ENCODE measurements at regions not wholly inside any gene's neighbourhood (a gene's known extent, or its start where the extent isn't known, plus 50 kb on each side); places are given as distances from the start of the nearest gene placed in this dataset.
"Not testable (repeated sequence)": the region's sequence is repeated elsewhere in the genome, so short reads cannot be mapped to it uniquely, and the experiment has no call there.

DNA sequence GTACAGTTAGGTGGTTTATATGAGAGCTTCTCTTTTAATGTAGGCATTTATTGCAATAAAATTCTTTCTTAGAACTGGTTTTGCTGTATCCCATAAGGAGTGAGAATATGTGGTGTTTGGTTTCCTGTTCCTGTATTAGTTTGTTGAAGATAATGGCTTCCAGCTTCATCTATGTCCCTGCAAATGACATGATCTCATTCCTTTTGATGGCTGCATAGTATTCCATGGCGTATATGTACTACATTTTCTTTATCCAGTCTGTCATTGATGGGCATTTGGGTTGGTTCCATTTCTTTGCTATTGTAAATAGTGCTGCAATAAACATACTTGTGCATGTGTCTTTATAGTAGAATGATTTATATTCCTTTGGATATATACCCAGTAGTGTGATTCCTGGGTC is 106.7 kb upstream of the IRS4 start:
- H3K27ac ChIP-seq (ENCODE audit: extremely low read depth, low read depth, low read length); CTCF ChIA-PET; POLR2A ChIA-PET; H3K4me3 ChIP-seq (ENCODE audit: low read depth, low read length); H3K9me3 ChIP-seq (ENCODE audit: control insufficient read depth, insufficient read depth, low read depth, low read length); H3K36me3 ChIP-seq (ENCODE audit: control insufficient read depth in 2 of 2, insufficient read depth in 1 of 2, low read length in 2 of 2); H3K4me1 ChIP-seq (ENCODE audit: control insufficient read depth, insufficient read depth, low read length): not testable (repeated sequence)
- peak; percentile 91 for TF ChIP-seq ZNF146 (tag by site-specific recombination; IDR thresholded peaks at IDR 0.05)

GRCh38 chrX:108833993-108834392 is 97.6 kb upstream of the IRS4 start:
- no peak overlapping the region for H3K4me3 ChIP-seq (ENCODE audit: low read depth, low read length)
- no peaks in the 10 kb centered on the region for H3K4me1 ChIP-seq (ENCODE audit: control insufficient read depth, insufficient read depth, low read length)
- no peak overlapping the region for H3K27ac ChIP-seq (ENCODE audit: extremely low read depth, low read depth, low read length)
- no peaks in the 10 kb centered on the region for H3K9me3 ChIP-seq (ENCODE audit: control insufficient read depth, insufficient read depth, low read depth, low read length)
- H3K36me3 ChIP-seq (ENCODE audit: control insufficient read depth in 2 of 2, insufficient read depth in 1 of 2, low read length in 2 of 2), result no peaks in the 10 kb centered on the region
- ChIA-PET POLR2A (no interaction called here), CTCF (no interaction called here)
- TF ChIP-seq FEZF1 (tag by site-specific recombination; IDR thresholded peaks at IDR 0.05) (peak; percentile 80), ZNF585B (tag by site-specific recombination; IDR thresholded peaks at IDR 0.05) (no peak)
- TF ChIP-seq, protein P1, sequence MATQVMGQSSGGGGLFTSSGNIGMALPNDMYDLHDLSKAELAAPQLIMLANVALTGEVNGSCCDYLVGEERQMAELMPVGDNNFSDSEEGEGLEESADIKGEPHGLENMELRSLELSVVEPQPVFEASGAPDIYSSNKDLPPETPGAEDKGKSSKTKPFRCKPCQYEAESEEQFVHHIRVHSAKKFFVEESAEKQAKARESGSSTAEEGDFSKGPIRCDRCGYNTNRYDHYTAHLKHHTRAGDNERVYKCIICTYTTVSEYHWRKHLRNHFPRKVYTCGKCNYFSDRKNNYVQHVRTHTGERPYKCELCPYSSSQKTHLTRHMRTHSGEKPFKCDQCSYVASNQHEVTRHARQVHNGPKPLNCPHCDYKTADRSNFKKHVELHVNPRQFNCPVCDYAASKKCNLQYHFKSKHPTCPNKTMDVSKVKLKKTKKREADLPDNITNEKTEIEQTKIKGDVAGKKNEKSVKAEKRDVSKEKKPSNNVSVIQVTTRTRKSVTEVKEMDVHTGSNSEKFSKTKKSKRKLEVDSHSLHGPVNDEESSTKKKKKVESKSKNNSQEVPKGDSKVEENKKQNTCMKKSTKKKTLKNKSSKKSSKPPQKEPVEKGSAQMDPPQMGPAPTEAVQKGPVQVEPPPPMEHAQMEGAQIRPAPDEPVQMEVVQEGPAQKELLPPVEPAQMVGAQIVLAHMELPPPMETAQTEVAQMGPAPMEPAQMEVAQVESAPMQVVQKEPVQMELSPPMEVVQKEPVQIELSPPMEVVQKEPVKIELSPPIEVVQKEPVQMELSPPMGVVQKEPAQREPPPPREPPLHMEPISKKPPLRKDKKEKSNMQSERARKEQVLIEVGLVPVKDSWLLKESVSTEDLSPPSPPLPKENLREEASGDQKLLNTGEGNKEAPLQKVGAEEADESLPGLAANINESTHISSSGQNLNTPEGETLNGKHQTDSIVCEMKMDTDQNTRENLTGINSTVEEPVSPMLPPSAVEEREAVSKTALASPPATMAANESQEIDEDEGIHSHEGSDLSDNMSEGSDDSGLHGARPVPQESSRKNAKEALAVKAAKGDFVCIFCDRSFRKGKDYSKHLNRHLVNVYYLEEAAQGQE (tag by site-specific recombination; IDR thresholded peaks at IDR 0.05), result no peak
- TF ChIP-seq, protein P2, sequence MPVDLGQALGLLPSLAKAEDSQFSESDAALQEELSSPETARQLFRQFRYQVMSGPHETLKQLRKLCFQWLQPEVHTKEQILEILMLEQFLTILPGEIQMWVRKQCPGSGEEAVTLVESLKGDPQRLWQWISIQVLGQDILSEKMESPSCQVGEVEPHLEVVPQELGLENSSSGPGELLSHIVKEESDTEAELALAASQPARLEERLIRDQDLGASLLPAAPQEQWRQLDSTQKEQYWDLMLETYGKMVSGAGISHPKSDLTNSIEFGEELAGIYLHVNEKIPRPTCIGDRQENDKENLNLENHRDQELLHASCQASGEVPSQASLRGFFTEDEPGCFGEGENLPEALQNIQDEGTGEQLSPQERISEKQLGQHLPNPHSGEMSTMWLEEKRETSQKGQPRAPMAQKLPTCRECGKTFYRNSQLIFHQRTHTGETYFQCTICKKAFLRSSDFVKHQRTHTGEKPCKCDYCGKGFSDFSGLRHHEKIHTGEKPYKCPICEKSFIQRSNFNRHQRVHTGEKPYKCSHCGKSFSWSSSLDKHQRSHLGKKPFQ (tag by site-specific recombination; IDR thresholded peaks at IDR 0.05), result 0 out of 2 replicates have a peak, but pooled peaks have one; percentile 25

- no peak for TF ChIP-seq GLIS2 (tag by site-specific recombination; IDR thresholded peaks at IDR 0.05)
- no peak for TF ChIP-seq ZNF37A (tag by site-specific recombination; IDR thresholded peaks at IDR 0.05)
- no peak for TF ChIP-seq ZNF16 (tag by site-specific recombination; IDR thresholded peaks at IDR 0.05; ENCODE audit: low read depth)
- TF ChIP-seq, protein P3, sequence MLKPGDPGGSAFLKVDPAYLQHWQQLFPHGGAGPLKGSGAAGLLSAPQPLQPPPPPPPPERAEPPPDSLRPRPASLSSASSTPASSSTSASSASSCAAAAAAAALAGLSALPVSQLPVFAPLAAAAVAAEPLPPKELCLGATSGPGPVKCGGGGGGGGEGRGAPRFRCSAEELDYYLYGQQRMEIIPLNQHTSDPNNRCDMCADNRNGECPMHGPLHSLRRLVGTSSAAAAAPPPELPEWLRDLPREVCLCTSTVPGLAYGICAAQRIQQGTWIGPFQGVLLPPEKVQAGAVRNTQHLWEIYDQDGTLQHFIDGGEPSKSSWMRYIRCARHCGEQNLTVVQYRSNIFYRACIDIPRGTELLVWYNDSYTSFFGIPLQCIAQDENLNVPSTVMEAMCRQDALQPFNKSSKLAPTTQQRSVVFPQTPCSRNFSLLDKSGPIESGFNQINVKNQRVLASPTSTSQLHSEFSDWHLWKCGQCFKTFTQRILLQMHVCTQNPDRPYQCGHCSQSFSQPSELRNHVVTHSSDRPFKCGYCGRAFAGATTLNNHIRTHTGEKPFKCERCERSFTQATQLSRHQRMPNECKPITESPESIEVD (tag by site-specific recombination; IDR thresholded peaks at IDR 0.05), result no peak
- no peak for TF ChIP-seq ZNF501 (tag by site-specific recombination; IDR thresholded peaks at IDR 0.05)
- CTCF ChIA-PET, result interaction anchor here (0.6 to 0.7 kb wide), 5 partner anchors 25 to 712 kb away, joined by 3 read pairs; no protein-coding TSS in a partner anchor
- no peaks in the 10 kb centered on the region for H3K36me3 ChIP-seq (ENCODE audit: control insufficient read depth in 2 of 2, insufficient read depth in 1 of 2, low read length in 2 of 2)
- POLR2A ChIA-PET, result no interaction called here
- no peaks in the 10 kb centered on the region for H3K4me1 ChIP-seq (ENCODE audit: control insufficient read depth, insufficient read depth, low read length)
- no peak overlapping the region for H3K27ac ChIP-seq (ENCODE audit: extremely low read depth, low read depth, low read length)
- H3K4me3 ChIP-seq (ENCODE audit: low read depth, low read length), result no peak overlapping the region
- H3K9me3 ChIP-seq (ENCODE audit: control insufficient read depth, insufficient read depth, low read depth, low read length), result no peaks in the 10 kb centered on the region
Observed at GRCh38 chrX:108811891-108812290, 75.5 kb upstream of the IRS4 start.

- Histone ChIP-seq H3K27ac (ENCODE audit: extremely low read depth, low read depth, low read length) (no peak overlapping the region), H3K4me1 (ENCODE audit: control insufficient read depth, insufficient read depth, low read length) (no peaks in the 10 kb centered on the region), H3K9me3 (ENCODE audit: control insufficient read depth, insufficient read depth, low read depth, low read length) (peaks cover 2% of the 10 kb centered on the region; the same call in 1 of the 2 replicates), H3K4me3 (ENCODE audit: low read depth, low read length) (no peak overlapping the region), H3K36me3 (ENCODE audit: control insufficient read depth in 2 of 2, insufficient read depth in 1 of 2, low read length in 2 of 2) (no peaks in the 10 kb centered on the region)
- ChIA-PET POLR2A (no interaction called here), CTCF (no interaction called here)
- TF ChIP-seq ZNF239 (tag by site-specific recombination; IDR thresholded peaks at IDR 0.05) (no peak), ZNF544 (tag by site-specific recombination; IDR thresholded peaks at IDR 0.05) (no peak), ZSCAN23 (tag by site-specific recombination; IDR thresholded peaks at IDR 0.05) (no peak), ZNF423 (tag by site-specific recombination; IDR thresholded peaks at IDR 0.05) (no peak), ZNF596 (tag by site-specific recombination; IDR thresholded peaks at IDR 0.05) (no peak), IKZF3 (tag by site-specific recombination; IDR thresholded peaks at IDR 0.05) (no peak)
- TF ChIP-seq, protein P1 (tag by site-specific recombination; IDR thresholded peaks at IDR 0.05), result no peak
Observed at GRCh38 chrX:108795240-108795639, 58.9 kb upstream of the IRS4 start.

Measured in HEK293 (cell line).